ENCODE measurements at regions not wholly inside any gene's neighbourhood (a gene's known extent, or its start where the extent isn't known, plus 50 kb on each side); places are given as distances from the start of the nearest gene placed in this dataset.

DNA sequence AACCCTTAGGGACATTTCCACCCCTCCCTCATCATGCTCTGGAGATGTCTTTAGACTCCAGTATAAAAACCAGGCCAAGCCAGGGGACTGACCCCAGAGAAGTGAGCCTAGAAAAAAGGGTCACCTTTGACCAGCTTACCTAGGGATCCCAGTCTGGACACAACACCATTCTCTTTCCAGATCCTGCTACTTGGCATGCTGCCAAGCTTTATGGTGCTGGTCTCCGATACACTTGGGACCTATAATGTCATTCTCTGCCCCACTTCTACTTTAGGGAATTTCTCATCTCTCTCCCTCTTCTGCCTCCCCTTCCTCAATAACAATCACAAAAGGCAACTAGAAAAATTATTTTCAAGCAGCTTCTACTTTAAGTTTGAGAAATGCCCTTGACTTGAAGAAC, 124.4 kb downstream of the LRRN1 start:
- H3K27me3 ChIP-seq (ENCODE audit: control insufficient read depth in 2 of 2, insufficient read depth in 2 of 2, low read length in 2 of 2) = no peaks in the 10 kb centered on the region
- peaks cover 3% of the 10 kb centered on the region for H3K9me3 ChIP-seq (replicated peaks; ENCODE audit: control insufficient read depth, insufficient read depth, low read length)
- no peak for DNase-seq (ENCODE audit: low read depth, low spot score)
- no peak for FAIRE-seq
- H3K9ac ChIP-seq (replicated peaks; ENCODE audit: extremely low read depth, insufficient read depth, low read length) = no peak overlapping the region
- no peaks in the 10 kb centered on the region for H3K4me1 ChIP-seq (ENCODE audit: control insufficient read depth, extremely low read depth, insufficient read depth, low read length)
- intact Hi-C loops (cut with micrococcal nuclease) = no loop called here
- H3K4me2 ChIP-seq (ENCODE audit: insufficient read depth, low read length) = no peak overlapping the region
- ChIA-PET POLR2A (no interaction called here), CTCF (no interaction called here)
- no TSS peak for BruUV-seq (replicated peaks)
- dilution Hi-C loops (cut with MboI; ENCODE audit: extremely low pct_ligation_motif_present, low sequenced_read_pairs) = no loop called here
- H4K20me1 ChIP-seq (replicated peaks; ENCODE audit: control insufficient read depth, extremely low read depth, insufficient read depth, low read length) = no peaks in the 10 kb centered on the region
- H2AFZ ChIP-seq (ENCODE audit: low read depth, low read length) = no peak overlapping the region
- H3K9me1 ChIP-seq (replicated peaks; ENCODE audit: control insufficient read depth, extremely low read depth, insufficient read depth, low read length) = no peaks in the 10 kb centered on the region
- TF ChIP-seq, protein P1, sequence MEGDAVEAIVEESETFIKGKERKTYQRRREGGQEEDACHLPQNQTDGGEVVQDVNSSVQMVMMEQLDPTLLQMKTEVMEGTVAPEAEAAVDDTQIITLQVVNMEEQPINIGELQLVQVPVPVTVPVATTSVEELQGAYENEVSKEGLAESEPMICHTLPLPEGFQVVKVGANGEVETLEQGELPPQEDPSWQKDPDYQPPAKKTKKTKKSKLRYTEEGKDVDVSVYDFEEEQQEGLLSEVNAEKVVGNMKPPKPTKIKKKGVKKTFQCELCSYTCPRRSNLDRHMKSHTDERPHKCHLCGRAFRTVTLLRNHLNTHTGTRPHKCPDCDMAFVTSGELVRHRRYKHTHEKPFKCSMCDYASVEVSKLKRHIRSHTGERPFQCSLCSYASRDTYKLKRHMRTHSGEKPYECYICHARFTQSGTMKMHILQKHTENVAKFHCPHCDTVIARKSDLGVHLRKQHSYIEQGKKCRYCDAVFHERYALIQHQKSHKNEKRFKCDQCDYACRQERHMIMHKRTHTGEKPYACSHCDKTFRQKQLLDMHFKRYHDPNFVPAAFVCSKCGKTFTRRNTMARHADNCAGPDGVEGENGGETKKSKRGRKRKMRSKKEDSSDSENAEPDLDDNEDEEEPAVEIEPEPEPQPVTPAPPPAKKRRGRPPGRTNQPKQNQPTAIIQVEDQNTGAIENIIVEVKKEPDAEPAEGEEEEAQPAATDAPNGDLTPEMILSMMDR (IDR thresholded peaks at IDR 0.05; ENCODE audit: extremely low read depth in 1 of 2, insufficient read depth in 1 of 2, low read depth in 1 of 2, low read length in 2 of 2) = no peak
- TF ChIP-seq JUN (IDR thresholded peaks at IDR 0.05; ENCODE audit: borderline replicate concordance, insufficient read depth, insufficient read length, low read depth) = no peak
- no peak for TF ChIP-seq EZH2 (IDR thresholded peaks at IDR 0.05; ENCODE audit: borderline replicate concordance, low read depth, low read length, severe bottlenecking)
- no peak for TF ChIP-seq POLR2AphosphoS5 (IDR thresholded peaks at IDR 0.05; ENCODE audit: insufficient read depth, low read depth, low read length)
- TF ChIP-seq MYC (IDR thresholded peaks at IDR 0.05; ENCODE audit: low read depth, low read length) = no peak
- no peak for TF ChIP-seq GATA2 (IDR thresholded peaks at IDR 0.05; ENCODE audit: insufficient read depth, insufficient read length, low read depth, low read length)
- TF ChIP-seq, protein P2, sequence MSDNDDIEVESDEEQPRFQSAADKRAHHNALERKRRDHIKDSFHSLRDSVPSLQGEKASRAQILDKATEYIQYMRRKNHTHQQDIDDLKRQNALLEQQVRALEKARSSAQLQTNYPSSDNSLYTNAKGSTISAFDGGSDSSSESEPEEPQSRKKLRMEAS (IDR thresholded peaks at IDR 0.05; ENCODE audit: insufficient read depth, insufficient read length) = no peak
- TF ChIP-seq POLR2A (IDR thresholded peaks at IDR 0.05; ENCODE audit: low read depth, low read length) = no peak
- no peak for TF ChIP-seq FOS (IDR thresholded peaks at IDR 0.05; ENCODE audit: borderline replicate concordance, insufficient read depth, low read length)
- H3K79me2 ChIP-seq (ENCODE audit: control insufficient read depth, insufficient read depth, low read length) = no peaks in the 10 kb centered on the region
- no peak overlapping the region for H3K4me3 ChIP-seq (replicated peaks in 1 of 3; ENCODE audit: insufficient read depth in 1 of 3, low read depth in 1 of 3, low read length in 3 of 3)
- no peaks in the 10 kb centered on the region for H3K36me3 ChIP-seq (ENCODE audit: control insufficient read depth in 2 of 2, extremely low read depth in 1 of 2, insufficient read depth in 2 of 2, low read length in 2 of 2)
- H3K27ac ChIP-seq (ENCODE audit: insufficient read depth, low read depth, low read length) = no peak overlapping the region
